ENCODE measurements at regions not wholly inside any gene's neighbourhood (a gene's known extent, or its start where the extent isn't known, plus 50 kb on each side); places are given as distances from the start of the nearest gene placed in this dataset.

DNA sequence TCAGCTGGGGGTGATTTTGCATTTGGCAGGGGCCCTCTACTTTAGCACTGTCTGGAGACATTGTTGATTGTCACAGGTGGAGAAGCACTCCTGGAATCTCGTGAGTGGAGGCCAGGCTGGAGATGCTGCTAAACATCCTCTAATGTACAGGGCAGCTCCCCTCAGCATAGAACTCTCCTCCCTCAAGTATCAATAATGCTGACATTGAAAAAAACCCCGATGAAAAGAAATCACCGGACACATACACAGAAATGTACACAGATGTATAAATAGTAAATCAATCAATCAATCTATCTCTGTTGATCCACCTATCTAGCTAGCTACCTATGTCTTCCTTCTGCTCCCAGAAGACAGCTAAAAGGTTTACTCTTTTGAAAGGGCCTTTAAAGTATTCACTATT is 89.4 kb upstream of the KCNJ15 start:
- no peak for TF ChIP-seq EZH2 (IDR thresholded peaks at IDR 0.05; ENCODE audit: insufficient read depth, poor library complexity, severe bottlenecking)
- no peak for TF ChIP-seq EZH2phosphoT487 (IDR thresholded peaks at IDR 0.05; ENCODE audit: insufficient read depth, low read depth)
